Aorta (tissue), 5 donors: ENCODE measurements at regions not wholly inside any gene's neighbourhood (a gene's known extent, or its start where the extent isn't known, plus 50 kb on each side); places are given as distances from the start of the nearest gene placed in this dataset.

Source experiments
- ATAC-seq: fragments of 200-7000 bp; cut with Tn5 transposase; one replicate; pipeline ENCODE4 v1.9.1; 2022; ENCODE audit warnings: moderate library complexity; ENCODE audit not compliant: low FRiP score
- DNase-seq, 2 donors: peaks; one replicate each; pipeline ENCODE4 v3.0.0-alpha.2; 2020
- H3K27ac ChIP-seq, 2 donors: one replicate each; pipeline ENCODE4 v1.5.1; 2013; ENCODE audit warnings: low read length in 2 of 2, mild to moderate bottlenecking in 2 of 2, moderate library complexity in 2 of 2, control low read depth in 1 of 2, inconsistent platforms in 1 of 2, low read depth in 1 of 2
- H3K27me3 ChIP-seq, 2 donors: one replicate each; pipeline ENCODE4 v1.6.1; 2013; ENCODE audit warnings: control low read depth in 1 of 2, low read length in 1 of 2, mild to moderate bottlenecking in 1 of 2, moderate library complexity in 1 of 2; ENCODE audit not compliant: insufficient read depth in 2 of 2, control insufficient read depth in 1 of 2
- H3K36me3 ChIP-seq, 2 donors: one replicate each; pipeline ENCODE4 v1.6.1; 2013; ENCODE audit warnings: control low read depth in 1 of 2, low read length in 1 of 2, mild to moderate bottlenecking in 1 of 2; ENCODE audit not compliant: insufficient read depth in 2 of 2, control insufficient read depth in 1 of 2
- H3K4me1 ChIP-seq, 2 donors: one replicate each; pipeline ENCODE4 v1.6.1; 2013; ENCODE audit warnings: low read length in 2 of 2, control low read depth in 1 of 2, mild to moderate bottlenecking in 1 of 2, moderate library complexity in 1 of 2; ENCODE audit not compliant: insufficient read depth in 2 of 2, control insufficient read depth in 1 of 2
- H3K4me3 ChIP-seq, 2 donors: one replicate each; pipeline ENCODE4 v1.5.1; 2013; ENCODE audit warnings: low read length in 2 of 2, control low read depth in 1 of 2, mild to moderate bottlenecking in 1 of 2
- H3K9me3 ChIP-seq: one replicate; pipeline ENCODE4 v1.6.1; 2013; ENCODE audit warnings: mild to moderate bottlenecking, low read length; ENCODE audit not compliant: control insufficient read depth
- WGBS, 2 donors: extraction: QIAGEN DNeasy Blood & Tissue Kit; methylation state at CpG; one replicate each; pipeline ENCODE4 v1.1.7; 2013; 5-methylcytosine and 5-hydroxymethylcytosine counted together
- intact Hi-C, 2 donors: fragments of 100-400 bp; cut with DNase I; formaldehyde crosslinking; loops; one replicate each; pipeline versions ENCODE4 v1.14.2 to v1.15.0; 2022
- donor health status: healthy with polysubstance abuse.
- donor health status: Bipolar disorder and iron deficiency.
- donor health status: DM: no; HTN: no; CAD: no.
- donor health status: DM: no; HTN: no; CAD: no.
- donor health status: DM: yes; HTN: yes; CAD: no.

DNA sequence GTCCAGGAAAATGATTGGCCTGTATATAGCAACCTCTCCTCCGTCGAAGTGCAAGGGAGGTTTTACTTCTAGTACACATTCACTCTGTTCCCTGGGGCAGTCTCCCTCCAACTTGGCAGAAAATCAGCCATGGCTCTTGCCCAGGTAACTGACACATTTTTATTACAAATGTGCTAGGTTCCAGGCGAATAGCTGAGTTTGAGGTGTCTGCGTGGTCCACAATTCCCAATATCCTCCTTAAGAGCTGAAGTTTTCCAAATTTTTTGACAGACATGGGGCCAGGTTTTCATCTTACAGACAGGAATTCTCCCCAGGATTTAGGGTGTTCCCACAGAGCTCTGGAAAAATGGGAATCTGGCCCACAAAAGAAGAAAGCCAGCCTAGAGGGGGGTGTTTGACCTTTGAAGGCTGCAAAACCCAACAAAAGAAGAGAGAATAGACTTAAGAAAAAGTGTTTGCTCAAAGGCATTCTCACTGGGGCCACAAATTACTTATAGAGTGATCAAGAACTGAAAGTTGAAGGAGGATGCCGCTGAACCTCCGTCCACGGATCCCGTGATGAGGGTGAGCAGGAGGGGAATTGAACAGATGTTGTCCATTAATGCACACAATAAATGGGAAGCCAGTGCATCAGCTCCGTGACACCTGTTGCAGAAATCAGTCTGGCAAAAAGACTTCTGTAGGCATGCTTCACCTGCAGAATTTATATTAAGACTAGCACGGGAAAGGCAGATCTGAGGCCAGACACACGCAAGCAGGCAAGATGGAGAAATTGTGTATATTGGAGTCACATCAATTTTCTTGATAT is 242.3 kb upstream of the COPS8 start:
- peaks cover 0 to 9% of the 10 kb centered on the region in 2 donors for H3K4me1 ChIP-seq
- H3K27ac ChIP-seq = peak overlapping the region in 1 of 2 donors; percentile 34
- H3K9me3 ChIP-seq = no peaks in the 10 kb centered on the region
- intact Hi-C loops = loop anchor here in 1 of 2 donors (5.0 kb wide), 1 partner anchor 44 kb away; no protein-coding TSS in a partner anchor
- DNase-seq = no peak
- 59 to 64% methylated on average over 11 of the region's 11 CpGs for WGBS, 2 donors
- ATAC-seq = no peak
- H3K4me3 ChIP-seq = no peak overlapping the region
- H3K36me3 ChIP-seq = no peaks in the 10 kb centered on the region
- no peaks in the 10 kb centered on the region for H3K27me3 ChIP-seq

DNA sequence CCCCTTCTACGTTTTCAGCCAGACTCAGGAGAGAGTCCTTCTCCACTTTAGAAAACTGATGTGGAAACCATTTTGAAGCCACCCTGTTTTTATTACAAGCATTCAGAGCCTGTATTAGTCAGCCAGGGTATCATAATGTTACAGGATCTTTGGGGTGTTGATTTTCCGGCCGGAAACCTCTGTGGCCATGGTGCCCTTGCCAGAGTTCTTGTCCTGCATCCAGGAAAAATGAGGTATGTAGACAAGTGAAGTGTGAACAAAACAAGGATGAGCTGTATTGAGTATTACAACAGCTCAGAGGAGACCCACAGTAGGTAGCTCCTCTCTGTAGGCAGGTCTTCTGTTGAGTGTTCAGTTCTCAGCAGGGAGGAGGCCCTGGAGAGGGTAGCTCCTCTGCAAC is 241.0 kb upstream of the COPS8 start:
- H3K36me3 ChIP-seq = no peaks in the 10 kb centered on the region
- WGBS, 2 donors = 46 to 48% methylated on average over 3 of the region's 3 CpGs
- no peaks in the 10 kb centered on the region for H3K27me3 ChIP-seq
- intact Hi-C loops = loop anchor here in 1 of 2 donors (5.0 kb wide), 1 partner anchor 43 kb away; no protein-coding TSS in a partner anchor
- H3K4me3 ChIP-seq = no peak overlapping the region
- H3K27ac ChIP-seq = no peak overlapping the region
- H3K9me3 ChIP-seq = no peaks in the 10 kb centered on the region
- DNase-seq = no peak
- ATAC-seq = no peak
- peaks cover 0 to 9% of the 10 kb centered on the region in 2 donors for H3K4me1 ChIP-seq

DNA sequence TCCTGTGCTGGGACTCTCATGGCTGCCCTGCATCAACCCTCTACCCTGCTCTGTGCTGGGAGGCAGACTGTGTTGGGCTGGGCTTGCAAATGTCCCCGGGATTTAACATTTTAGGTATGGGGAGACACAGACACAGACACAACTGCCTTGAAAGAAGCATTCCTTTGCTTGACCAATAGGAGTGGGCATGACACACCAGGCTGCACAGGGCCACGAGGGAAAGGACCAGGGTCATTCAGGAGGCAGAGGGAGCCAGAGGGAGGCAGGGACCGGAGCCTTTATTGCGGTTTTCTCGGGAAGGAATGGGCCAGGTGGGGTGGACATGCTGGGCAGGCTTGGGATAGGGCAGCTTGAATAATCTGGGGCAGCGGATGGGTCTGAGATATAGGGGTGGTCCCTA is 238.7 kb upstream of the COPS8 start:
- Histone ChIP-seq H3K27ac (no peak overlapping the region), H3K4me3 (no peak overlapping the region), H3K27me3 (no peaks in the 10 kb centered on the region), H3K4me1 (peaks cover 0 to 6% of the 10 kb centered on the region in 2 donors), H3K36me3 (no peaks in the 10 kb centered on the region), H3K9me3 (no peaks in the 10 kb centered on the region)
- intact Hi-C loops = no loop called here
- 84 to 86% methylated on average over 5 to 6 of the region's 6 CpGs for WGBS, 2 donors
- no peak for DNase-seq
- ATAC-seq = no peak

DNA sequence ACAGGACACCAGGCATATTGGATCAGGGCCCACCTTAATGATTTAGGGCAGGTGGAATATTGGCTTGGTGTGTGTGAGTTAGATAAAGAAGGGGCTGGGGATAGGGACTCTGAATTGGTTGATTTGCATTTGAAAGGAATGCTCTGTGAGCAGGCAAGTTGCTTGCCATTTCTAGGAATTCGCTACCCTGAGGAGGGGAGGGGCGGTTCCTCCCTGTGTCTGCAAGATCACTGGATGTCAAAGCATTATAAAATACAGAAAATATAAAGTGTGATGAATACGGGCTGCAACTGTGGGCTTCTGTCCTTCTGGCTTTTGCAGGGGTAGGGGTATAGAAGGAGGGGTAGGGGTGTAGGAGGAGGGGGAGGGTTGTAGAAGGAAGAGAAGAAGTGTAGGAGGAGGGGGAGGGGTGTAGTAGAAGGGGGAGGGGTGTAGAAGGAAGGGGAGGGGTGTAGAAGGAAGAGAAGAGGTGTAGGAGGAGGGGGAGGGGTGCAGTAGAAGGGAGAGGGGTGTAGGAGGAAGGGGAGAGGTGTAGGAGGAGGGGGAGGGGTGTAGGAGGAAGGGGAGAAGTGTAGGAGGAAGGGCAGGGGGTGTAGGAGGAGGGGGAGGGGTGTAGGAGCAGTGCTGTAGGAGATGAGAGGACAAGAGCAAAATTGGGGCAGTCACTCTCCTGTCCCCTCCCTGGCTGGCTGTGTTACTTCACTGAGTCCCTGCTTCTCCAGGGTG is 238.0 kb upstream of the COPS8 start:
- Histone ChIP-seq H3K27ac (no peak overlapping the region), H3K4me1 (peaks cover 0 to 6% of the 10 kb centered on the region in 2 donors), H3K9me3 (no peaks in the 10 kb centered on the region), H3K36me3 (no peaks in the 10 kb centered on the region), H3K4me3 (no peak overlapping the region), H3K27me3 (no peaks in the 10 kb centered on the region)
- 94% methylated on average over 3 of the region's 3 CpGs for WGBS, 2 donors
- ATAC-seq (no peak), DNase-seq (no peak)
- intact Hi-C loops = no loop called here

DNA sequence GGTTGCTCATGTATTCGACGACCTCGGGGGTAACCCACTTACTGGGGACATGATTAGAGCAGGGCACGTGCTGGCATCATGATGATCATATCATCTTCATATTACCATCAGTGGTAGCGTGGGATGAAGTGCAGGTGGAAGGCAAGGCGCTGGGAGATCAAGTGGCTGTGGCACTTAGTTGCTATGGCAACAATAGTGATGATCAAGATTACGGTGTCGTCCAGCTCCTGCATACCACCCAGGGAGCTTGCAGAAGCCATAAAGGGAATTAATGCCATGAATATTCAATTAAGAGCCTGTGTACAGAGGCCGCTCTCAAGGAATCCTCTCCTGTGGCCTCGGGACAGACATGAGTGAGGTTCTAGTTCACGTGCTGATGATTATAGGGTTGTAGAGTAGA is 237.2 kb upstream of the COPS8 start:
- H3K4me3 ChIP-seq = no peak overlapping the region
- intact Hi-C loops = no loop called here
- H3K4me1 ChIP-seq = no peaks in the 10 kb centered on the region
- H3K36me3 ChIP-seq = no peaks in the 10 kb centered on the region
- no peak for ATAC-seq
- DNase-seq = no peak
- 90 to 93% methylated on average over 11 of the region's 11 CpGs for WGBS, 2 donors
- H3K9me3 ChIP-seq = no peaks in the 10 kb centered on the region
- H3K27me3 ChIP-seq = no peaks in the 10 kb centered on the region
- H3K27ac ChIP-seq = no peak overlapping the region

DNA sequence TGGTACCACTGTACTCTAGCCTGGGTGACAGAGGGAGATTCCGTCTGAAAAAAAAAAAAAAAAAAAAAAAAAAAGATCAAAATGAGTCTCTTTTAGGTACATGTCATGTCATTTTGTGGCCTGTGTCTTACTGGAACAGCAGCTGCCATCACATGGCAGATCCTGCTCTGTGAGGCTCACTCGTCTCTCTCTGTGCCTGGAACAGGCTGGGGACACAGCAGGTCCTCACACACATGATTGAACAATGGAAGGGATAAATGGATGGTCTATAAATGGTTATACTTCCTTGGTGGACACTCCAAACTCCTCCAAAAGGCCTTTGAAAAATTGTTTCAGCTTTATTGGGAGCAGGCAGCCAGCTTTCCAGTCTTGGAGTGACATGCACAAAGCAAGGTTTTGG is 236.2 kb upstream of the COPS8 start:
- no peak for DNase-seq
- intact Hi-C loops = no loop called here
- 67 to 70% methylated on average over 2 of the region's 2 CpGs for WGBS, 2 donors

DNA sequence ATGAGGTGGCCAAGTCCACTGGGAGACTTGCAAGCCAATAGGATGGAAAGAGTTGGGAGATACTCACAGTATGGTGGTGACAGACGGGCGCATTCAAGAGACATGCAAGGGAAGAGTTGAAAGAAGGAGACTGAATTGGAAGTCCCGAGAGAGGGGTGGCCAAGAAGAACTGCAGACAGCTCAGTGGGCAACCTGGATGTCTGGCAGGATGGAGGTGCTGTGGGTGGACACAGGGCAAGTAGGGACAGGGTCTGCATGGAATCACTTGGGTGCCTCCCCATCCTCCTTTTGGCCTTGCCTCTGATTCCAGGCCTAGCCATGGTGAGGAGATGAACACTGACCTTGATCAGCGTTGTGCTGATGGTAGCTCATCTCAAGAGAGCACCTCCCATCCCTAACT is 235.7 kb upstream of the COPS8 start:
- intact Hi-C loops = no loop called here
- DNase-seq = no peak
- WGBS, 2 donors = 94 to 99% methylated on average over 4 of the region's 4 CpGs

More for the DNA sequence above, 236.2 kb upstream of the COPS8 start:
- H3K9me3 ChIP-seq = no peaks in the 10 kb centered on the region
- H3K27ac ChIP-seq = no peak overlapping the region
- H3K4me3 ChIP-seq = no peak overlapping the region
- H3K36me3 ChIP-seq = no peaks in the 10 kb centered on the region
- no peaks in the 10 kb centered on the region for H3K4me1 ChIP-seq
- no peaks in the 10 kb centered on the region for H3K27me3 ChIP-seq
- ATAC-seq = no peak

DNA sequence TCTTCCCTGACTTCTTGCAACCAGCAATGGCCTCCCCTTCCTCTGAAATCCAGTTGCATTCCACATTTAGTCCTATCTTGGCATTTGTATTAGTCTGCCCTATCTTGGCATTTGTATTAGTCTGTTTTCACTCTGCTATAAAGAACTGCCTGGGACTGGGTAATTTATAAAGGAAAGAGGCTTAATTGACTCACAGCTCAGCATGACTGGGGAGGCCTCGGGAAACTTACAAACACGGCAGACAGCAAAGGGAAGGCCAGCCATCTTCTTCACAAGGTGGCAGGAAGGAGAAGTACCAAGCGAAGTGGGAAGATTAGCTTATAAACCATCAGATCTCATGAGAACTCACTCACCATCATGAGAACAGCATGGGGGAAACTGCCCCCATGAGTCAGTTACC is 234.5 kb upstream of the COPS8 start:
- no peaks in the 10 kb centered on the region for H3K4me1 ChIP-seq
- intact Hi-C loops = no loop called here
- H3K27ac ChIP-seq = no peak overlapping the region
- H3K36me3 ChIP-seq = no peaks in the 10 kb centered on the region
- ATAC-seq (no peak), DNase-seq (no peak)
- 42 to 45% methylated on average over 3 of the region's 3 CpGs for WGBS, 2 donors
- H3K27me3 ChIP-seq = no peaks in the 10 kb centered on the region
- no peaks in the 10 kb centered on the region for H3K9me3 ChIP-seq
- no peak overlapping the region for H3K4me3 ChIP-seq

More for the DNA sequence above, 235.7 kb upstream of the COPS8 start:
- Histone ChIP-seq H3K4me1 (no peaks in the 10 kb centered on the region), H3K9me3 (no peaks in the 10 kb centered on the region), H3K27ac (no peak overlapping the region), H3K4me3 (no peak overlapping the region), H3K27me3 (no peaks in the 10 kb centered on the region), H3K36me3 (no peaks in the 10 kb centered on the region)
- no peak for ATAC-seq
